MM.1S (cell line): ENCODE measurements at regions not wholly inside any gene's neighbourhood (a gene's known extent, or its start where the extent isn't known, plus 50 kb on each side); places are given as distances from the start of the nearest gene placed in this dataset.

Experiments
- CTCF ChIP-seq: fragments of 300-600 bp; sonication (generic); IDR thresholded peaks from 2 replicates; pipeline ENCODE4 v1.5.1; 2016; ENCODE audit warnings: antibody characterized with exemption, low read length, mixed read lengths
- EZH2 ChIP-seq: fragments of 300-600 bp; sonication (generic); optimal IDR thresholded peaks from 2 replicates; pipeline ENCODE3; 2017; ENCODE audit warnings: low read depth, mild to moderate bottlenecking, antibody characterized with exemption, low read length, mixed read lengths
- EZH2phosphoT487 ChIP-seq: fragments of 300-600 bp; sonication (generic); IDR thresholded peaks from 2 replicates; pipeline ENCODE4 v1.6.1; 2018; ENCODE audit warnings: antibody characterized with exemption, low read length

- TF ChIP-seq CTCF = no peak
- no peak for TF ChIP-seq EZH2
- TF ChIP-seq EZH2phosphoT487 = no peak
Measured at GRCh38 chr15:91524534-91524933, 329.0 kb upstream of the SLCO3A1 start.
